ENCODE measurements at regions not wholly inside any gene's neighbourhood (a gene's known extent, or its start where the extent isn't known, plus 50 kb on each side); places are given as distances from the start of the nearest gene placed in this dataset.

DNA sequence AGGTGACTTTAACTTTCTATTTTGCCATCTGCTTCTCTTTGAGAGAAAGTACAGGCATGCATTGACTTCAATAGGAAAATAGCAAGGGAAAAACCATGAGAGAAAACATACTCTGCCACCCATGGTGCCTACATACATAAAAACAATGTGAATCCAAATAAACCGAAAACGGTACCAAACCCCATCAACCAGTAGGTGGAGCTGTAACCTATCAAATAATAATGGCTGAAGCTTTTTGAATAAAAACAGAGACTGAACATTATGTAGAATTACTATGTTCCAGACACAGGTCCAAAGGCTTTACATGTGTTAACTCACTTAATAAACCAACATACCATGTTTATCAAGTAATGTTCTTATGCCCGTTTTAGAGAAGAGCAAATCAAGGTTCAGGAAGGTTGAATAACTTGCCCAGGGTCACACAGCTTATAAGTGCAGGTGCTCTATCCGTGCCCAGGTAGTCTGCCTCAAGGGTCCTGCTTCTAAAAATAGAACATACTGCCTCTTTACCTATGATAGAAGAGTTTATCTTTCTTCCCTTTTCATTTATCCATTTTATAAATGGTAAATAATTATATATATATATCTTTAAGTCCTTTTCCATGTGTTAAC is 293.9 kb upstream of the SYT4 start:
- no peak for DNase-seq (ENCODE audit: low read depth in 2 of 2)

DNA sequence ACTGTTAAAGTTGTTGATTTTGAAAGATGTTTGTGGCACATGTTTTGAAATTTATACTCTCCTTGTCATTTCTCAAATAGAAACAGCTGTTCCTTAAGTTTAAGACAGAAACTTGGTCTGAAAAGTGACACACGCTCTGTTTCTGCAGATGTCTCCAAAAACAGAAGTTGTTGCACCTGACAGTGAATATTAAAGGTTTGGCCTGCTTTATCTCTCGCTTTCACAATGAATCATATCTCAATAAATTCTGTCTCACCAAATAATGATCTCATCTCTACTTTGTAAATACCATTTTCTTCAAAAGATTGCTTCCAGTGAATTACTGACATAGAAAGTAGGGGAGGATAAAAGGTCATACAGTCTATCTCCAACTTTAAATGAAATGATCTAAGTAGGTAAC is 294.9 kb upstream of the SYT4 start:
- no peak for DNase-seq (ENCODE audit: low read depth in 2 of 2)

DNA sequence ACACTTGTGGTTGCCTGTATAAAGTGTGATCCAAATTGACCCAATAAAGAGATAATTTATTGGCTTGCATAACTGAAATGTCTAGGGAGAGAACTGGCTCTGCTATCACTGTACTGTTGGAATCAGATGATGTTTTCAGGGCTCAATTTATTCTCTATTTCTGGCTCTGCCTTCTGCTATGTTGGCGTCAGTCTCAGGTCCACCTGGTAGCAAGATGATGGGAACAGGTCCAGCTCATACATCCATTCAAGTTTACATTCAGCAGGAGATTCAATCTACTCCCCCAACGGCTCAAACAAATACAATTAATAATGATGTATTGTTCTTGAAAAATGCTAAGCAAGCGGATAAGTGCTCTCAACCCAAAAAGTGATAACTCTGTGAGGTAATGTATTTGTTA is 297.7 kb upstream of the SYT4 start:
- no peak for DNase-seq (ENCODE audit: low read depth in 2 of 2)

DNA sequence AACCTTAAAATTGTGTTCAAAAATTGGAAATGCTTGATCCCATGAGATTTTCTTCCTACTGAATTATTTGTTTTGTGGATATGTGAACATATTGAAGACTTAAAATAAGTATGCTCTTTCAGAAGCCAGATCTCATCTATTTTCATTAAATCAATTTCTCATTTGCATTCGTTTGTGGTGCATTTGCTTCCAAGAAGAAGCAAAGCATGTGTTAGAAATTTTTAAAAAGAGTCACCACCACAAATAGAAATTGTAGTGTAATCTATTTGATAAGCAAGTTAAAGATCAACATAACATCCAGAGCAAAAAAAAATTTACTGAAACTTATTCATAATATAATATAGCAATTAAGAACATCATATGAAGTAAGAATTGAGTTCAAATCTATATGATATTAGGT is 300.9 kb upstream of the SYT4 start:
- no peak for DNase-seq (ENCODE audit: low read depth in 2 of 2)

DNA sequence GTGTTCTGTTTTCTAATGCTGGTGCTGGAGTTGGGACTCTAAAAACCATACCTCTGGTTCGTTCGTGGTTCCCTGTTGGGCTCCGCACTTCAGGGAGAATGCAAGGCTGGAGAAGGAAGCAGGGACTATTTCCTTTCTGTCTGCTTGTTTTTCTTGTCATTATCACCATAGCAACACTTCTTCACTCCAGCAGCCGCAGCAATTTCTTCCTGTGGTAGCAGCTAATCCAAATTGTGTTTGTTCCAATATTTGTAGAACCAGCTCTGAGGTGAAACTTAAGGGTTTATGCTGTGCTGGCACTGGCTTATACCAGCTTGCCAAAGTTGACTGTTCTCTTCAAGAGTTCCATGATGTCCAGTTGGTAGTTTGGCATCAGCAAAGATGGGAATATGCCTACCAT is 301.4 kb upstream of the SYT4 start:
- no peak for DNase-seq (ENCODE audit: low read depth in 2 of 2)

DNA sequence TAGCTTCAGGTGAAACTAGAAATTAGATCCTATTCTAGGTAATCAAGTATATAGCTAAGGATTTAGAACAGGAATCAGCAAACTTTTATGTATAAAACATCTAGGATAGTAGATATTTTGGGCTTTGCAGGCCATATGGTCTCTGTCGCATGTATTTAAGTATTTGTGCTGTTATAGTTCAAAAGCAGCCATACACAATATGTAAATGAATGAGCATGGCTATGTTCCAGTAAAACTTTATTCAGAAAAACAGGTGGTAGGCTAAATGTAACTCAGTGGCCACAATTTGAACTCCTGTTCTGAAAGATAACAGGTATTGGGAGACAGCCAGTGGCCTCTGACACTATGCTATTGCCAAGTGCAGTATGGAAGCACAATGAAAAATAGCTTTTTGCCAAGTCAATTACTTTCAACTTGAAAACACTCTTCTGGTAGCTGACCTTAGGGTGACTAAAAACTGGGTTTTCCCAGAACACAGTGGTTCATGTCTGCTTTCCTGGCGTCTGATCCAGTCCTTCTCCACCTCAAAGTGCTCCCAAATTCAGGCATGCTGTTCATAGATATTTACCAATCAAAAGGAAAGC is 304.7 kb upstream of the SYT4 start:
- DNase-seq (ENCODE audit: low read depth in 2 of 2): no peak

DNA sequence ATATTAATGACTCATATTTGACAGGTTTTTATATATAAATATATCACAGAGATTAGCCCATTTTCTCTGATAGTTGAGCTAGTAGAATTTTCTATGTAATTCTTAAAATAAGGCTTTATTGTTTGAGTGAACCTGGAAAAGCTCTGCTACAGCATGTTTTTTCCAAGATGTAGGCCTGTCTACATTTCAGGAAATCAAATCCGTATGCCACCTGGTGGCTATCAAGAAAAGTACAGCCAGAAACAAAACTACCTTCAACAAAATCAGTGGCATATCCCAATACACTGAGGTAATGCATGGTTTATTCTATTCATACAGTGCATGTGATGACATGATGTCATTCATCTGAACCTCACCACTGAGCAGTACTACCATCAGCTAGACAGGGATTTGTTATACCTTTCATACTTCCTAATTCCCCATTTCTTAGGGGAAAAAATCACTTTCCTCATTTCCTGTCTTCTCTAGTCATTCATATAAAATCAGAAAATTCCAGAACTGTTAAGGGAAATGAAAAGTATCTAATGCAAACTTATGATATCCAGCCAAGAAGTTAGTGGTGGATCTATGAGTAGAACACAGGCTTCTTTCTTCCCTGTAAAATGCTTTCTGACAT is 310.4 kb upstream of the SYT4 start:
- DNase-seq (ENCODE audit: low read depth in 2 of 2): no peak

DNA sequence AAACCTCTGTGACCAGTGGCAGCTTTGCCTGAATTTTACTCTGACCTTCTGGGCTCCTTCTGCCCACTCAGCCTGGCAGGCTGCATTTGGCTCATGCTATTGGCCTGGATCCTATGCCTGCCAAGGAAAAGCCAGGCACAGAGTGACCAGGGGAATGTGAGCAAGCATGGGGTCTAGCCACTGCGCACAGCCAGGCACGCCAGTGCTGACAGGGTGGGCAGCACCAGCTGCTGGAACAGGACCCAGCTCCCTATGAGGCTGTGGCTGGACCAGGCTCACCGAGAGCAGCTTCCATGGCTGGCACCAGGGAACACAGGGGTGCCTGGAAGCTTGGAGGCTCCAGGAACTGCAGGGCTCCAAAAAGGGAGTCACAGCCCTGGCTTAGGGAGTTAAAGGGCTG is 311.5 kb upstream of the SYT4 start:
- DNase-seq (ENCODE audit: low read depth in 2 of 2): no peak

DNA sequence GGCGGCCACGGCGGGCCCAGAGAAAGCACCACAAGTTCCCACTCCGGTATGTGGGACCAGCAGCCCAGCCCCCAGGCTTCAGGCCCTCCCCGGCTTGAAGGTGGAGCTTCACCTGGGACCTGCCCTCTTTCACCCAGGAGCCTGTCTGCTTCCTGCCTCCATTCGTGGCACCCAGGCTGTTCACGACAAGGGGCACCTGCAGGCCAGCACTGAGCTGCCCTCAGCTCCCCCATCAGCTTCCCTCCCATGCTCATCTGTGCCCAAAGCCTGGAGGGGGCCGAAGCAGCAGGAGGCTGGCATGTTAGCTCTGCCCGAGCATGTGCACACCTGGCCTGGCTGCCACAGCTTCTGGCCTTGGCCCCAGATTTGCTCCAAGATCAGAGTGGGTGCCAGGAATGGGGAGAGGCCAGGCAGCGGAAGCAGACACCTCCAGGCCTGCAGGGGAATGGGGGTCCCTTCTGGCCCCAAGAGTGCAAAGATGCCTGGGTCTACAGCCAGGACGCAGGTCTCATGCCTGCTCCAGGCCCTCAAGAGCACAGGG is 312.4 kb upstream of the SYT4 start:
- DNase-seq (ENCODE audit: low read depth in 2 of 2): no peak

DNA sequence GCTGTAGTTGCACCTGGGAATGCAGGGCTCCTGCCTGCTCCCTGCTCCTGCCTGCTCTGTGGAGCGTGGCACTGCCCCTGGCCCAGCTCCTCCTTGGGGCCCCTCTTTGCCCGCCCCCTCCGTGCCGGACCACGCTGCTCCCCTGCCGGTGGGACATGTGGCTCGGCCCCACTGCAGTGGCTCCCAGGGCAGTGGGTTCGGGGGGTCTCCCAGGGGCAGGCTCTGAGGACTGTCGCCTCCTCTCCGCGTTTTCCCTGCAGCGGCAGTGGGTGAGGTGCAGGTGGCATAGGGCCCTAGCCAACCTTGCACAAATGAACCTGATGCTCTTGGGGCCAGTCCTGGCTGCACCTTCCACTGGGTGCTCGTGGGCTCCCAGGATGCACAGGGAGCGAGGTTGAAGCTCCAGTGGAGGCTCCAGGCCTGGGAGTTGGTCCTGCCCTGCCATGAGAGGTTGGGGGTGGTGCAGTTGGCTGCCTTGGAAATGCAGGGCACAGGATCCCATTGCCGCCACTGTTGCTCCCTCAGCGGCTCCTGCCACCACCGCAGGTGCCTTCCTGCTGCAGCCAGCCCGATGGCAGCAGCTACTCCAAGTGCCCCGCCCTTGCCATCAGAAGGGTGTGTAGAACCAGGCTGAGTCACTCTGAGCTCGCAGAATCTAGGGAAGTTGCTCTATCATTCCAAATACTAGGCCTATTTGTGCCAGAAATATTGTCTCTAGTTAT is 313.1 kb upstream of the SYT4 start:
- DNase-seq (ENCODE audit: low read depth in 2 of 2): no peak

DNA sequence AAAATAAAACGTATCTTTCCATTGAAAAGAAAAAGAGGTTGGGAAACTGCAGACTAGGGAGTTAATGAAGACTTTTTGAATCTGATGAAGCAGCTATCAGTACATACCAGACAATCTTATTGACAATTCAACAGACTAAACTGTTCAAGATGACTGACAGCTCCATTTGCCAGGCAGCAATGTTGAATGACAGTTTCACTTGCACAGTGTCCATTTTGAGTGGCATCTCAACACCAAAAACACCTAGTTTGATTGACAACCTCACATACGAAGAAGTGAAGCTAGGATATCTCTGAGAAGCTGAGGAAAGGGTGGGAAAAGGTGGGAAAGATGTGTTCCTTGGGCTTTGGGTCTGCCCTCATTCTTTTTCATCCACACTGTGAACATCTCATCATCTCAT is 315.0 kb upstream of the SYT4 start:
- DNase-seq (ENCODE audit: low read depth in 2 of 2): no peak

DNA sequence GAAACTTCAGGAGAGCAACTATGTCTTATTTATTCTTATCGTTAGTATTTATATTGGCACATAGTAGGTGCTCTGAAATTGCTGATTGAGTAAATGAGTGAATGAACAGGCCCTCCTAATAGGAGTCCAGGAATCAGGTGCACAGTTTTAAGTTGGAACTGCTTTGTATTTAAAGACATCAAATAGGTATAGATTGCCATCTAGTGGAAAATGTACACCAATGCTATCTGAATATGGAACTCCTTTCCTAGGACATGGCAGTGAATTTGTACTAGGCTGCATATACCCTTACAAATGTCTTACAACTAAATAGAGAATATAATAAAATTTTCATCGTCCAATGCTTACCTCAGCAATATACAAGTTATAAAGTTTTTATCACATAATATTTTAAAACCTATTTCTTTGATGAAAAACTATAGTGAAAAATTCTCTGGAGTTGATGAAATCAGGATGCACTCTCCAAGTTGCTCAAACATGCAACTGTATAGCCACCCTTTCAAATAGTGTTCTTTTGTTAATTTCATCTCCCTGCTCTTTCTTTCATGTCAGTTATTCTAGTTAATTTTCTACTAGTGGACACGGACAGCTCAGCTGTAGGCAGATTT is 318.9 kb upstream of the SYT4 start:
- no peak for DNase-seq (ENCODE audit: low read depth in 2 of 2)

DNA sequence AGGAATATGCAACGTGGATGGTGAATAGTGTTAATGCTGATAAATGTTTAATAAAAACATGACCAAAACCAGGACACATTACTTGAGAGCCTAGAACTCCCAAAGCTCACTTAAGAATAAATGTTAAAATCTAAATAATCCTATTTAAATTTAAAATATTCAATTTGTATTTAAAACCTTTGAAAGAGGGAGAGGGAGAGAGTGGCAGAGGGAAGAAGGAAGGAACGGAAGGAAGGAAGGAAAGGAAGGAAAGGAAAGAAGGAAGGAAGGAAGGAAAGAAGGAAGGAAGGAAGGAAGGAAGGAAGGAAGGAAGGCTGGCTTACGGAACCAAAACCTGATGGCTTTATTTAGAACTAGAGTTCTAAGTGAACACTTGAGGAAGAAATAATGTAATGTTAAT is 324.1 kb upstream of the SYT4 start:
- no peak for DNase-seq (ENCODE audit: low read depth in 2 of 2)

DNA sequence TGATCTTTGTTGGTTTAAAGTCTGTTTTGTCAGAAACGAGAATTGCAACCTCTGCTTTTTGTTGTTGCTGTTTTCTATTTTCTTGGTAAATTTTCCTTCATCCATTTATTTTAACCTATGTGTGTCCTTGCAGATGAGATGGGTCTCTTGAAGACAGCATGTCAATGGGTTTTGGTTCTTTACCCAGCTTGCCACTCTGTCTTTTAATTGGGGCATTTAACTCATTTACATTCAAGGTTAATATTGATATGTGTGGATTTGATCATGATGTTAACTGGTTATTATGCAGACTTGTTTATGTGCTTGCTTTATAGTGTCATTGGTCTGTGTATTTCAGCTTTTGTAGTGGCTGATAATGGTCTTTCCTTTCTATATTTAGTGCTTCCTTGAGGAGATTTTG is 327.9 kb upstream of the SYT4 start:
- no peak for DNase-seq (ENCODE audit: low read depth in 2 of 2)

DNA sequence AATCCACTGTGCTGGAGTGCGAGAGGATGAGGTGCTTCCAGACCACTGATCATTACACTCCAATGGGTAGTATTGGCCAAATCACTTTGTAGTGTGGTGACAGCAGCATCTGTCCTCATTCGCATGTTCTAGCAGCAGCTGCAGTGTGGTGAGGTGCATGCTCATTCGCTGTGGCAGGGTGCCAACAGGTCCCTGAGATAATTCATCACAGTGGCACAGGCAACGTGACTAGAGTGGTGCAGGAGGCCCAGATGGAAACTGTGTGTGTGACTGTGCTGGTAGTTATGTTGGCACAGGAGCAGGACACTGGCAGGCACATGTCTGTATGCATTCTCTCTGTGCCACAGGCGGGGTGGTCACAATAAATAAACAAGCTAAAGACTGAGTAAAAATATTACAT is 329.5 kb upstream of the SYT4 start:
- DNase-seq (ENCODE audit: low read depth in 2 of 2): no peak

DNA sequence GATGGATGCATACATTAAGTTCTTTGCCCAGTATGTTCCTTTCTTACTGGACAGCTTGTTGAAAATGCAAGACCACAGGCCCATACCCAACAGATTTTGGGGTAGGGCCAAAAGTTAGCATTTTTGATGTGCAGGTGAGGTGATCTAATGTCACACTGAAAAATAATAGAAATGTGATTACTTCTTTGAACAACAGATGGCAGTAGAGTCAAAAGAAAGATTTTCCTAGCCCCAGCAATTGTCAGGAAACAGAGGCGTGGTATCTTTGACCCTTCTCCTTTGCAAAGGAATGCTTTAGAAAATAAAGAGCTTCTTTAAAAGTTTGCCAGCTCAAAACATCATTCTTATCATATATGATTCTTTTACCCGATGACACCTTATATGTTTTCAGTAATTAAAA is 343.6 kb upstream of the SYT4 start:
- no peak for DNase-seq (ENCODE audit: low read depth in 2 of 2)

DNA sequence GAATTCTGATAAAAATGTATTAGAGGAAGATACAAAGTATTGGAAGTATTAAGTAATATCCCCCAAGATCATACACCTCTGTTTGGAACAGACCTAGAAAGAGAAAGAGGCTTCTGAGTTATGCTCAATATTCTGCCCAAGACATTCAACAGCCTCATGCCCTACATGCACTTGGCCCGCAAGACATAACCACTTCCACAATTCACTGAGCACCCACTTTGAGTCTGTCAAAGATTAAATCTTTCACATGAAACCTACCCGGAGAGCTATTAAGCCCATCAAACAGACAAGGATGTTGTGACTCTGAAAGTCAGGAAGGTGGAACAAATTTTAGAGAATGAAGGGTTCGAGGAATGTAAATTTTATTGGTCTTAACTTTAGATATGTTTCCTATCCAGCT is 344.7 kb upstream of the SYT4 start:
- no peak for DNase-seq (ENCODE audit: low read depth in 2 of 2)

DNA sequence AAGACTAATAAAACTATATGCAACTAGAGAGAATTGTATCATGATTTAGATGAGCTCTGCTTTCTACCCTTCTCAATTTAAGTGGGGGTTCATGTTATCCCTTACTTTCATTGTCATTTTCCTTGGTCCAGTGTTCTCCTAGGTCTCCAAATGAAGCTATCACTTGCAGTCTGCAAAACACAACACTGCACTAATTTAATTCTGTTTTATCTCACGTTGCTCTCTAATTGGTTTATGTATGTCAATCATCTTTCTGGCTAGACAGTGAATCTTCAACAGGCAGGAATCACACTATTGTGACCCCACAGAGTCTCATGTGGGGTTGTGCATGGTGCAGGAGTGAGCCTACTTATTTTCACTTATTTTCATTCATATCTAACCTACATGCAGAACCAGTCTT is 348.3 kb upstream of the SYT4 start:
- no peak for DNase-seq (ENCODE audit: low read depth in 2 of 2)

DNA sequence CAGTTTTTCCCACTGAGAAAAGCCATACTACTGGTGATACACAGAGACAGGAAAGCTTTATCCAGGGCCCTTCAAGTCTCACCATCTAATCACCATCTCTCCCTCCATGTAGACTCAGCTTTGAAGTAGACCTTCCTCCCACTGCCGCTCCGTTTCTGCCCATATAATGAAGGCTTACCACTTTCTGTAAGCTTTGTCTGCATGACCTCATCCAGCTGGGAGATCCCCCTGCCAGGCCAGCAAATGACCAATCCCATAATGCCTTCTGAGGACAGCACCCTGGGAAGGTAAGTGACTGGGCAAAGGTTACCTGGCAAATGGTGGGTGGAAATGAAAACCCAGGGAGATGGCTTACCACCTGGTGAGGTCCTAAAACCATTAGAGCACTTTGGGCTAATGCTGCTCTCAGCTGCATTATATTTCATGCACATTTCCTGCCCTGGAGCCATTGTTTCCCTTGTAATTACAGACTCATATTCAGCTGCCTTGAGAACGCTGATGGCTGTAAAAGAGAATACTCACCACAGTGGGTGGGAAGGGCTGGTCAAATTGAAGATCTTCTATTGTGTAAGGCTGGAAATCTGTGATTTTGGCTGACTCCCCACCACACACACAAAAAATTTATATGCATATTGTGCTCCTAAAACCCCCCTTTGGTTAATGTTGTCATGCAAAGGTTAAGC is 350.7 kb upstream of the SYT4 start:
- no peak for DNase-seq (ENCODE audit: low read depth in 2 of 2)

DNA sequence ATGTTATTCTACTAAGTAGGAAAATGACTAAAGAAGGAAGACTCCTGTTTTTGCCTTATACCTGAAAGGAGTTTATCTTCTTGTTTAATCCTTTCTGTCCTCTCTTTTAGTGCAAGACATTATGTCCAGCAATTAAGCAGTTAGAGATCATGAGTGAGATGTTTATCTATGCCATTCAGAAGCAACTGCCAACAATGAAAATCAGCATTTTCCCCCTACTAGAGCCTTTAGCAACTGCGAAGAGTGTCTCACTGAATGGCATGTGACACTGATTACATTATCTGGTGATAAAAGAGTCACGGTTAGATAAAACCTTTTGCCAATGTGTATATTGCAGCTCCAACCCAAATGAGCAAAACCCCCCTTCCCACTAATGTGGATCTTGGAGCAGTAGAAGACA is 357.7 kb upstream of the SYT4 start:
- DNase-seq (ENCODE audit: low read depth in 2 of 2): no peak

DNA sequence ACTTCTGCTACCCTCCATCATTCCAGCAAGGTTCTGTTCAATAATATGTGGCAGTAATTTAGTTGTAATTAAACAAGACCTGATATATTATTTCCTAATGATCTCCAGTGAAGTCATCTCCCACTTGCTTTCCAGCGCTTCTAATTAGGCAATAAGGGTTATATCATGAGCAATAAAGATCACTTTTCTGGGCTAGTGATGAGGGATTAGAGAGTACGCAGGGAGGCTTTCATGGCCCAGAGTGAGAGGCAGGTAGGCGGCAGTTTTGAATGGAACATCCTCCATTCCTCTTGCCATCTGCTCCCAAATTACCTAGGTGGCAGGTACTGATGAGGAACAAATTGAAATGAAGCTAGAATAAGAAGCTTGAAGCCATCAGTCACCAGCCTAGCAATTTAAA is 358.1 kb upstream of the SYT4 start:
- DNase-seq (ENCODE audit: low read depth in 2 of 2): no peak
